ENCODE measurements at regions not wholly inside any gene's neighbourhood (a gene's known extent, or its start where the extent isn't known, plus 50 kb on each side); places are given as distances from the start of the nearest gene placed in this dataset.
A peak's percentile ranks its signal among the peaks of the same experiment; 100 is the strongest.

- Mint-ChIP-seq H3K27me3 (no peaks in the 10 kb centered on the region), H3K27ac (no peak overlapping the region), H3K4me3 (no peak overlapping the region)
Measured at GRCh38 chr12:5293773-5294172, 138.1 kb upstream of the NTF3 start.

GRCh38 chr12:5294274-5295070, 137.4 kb upstream of the NTF3 start:
- H3K27ac Mint-ChIP-seq = no peak overlapping the region
- intact Hi-C loops (cut with micrococcal nuclease) = no loop called here
- no peaks in the 10 kb centered on the region for H3K36me3 Mint-ChIP-seq (ENCODE audit: low read depth)
- no peak for DNase-seq
- no peak overlapping the region for H3K4me3 Mint-ChIP-seq
- H3K27me3 Mint-ChIP-seq = no peaks in the 10 kb centered on the region
- H3K9me3 Mint-ChIP-seq = no peaks in the 10 kb centered on the region
- no peaks in the 10 kb centered on the region for H3K4me1 Mint-ChIP-seq

More at GRCh38 chr12:5293773-5294172, 138.1 kb upstream of the NTF3 start:
- DNase-seq = no peak
- intact Hi-C loops (cut with micrococcal nuclease) = no loop called here
- Mint-ChIP-seq H3K4me1 (no peaks in the 10 kb centered on the region), H3K36me3 (ENCODE audit: low read depth) (no peaks in the 10 kb centered on the region), H3K9me3 (no peaks in the 10 kb centered on the region)

- intact Hi-C loops (cut with micrococcal nuclease) = no loop called here
- no peak overlapping the region for H3K27ac Mint-ChIP-seq
- no peaks in the 10 kb centered on the region for H3K27me3 Mint-ChIP-seq
- no peak for DNase-seq
- H3K4me3 Mint-ChIP-seq = no peak overlapping the region
- H3K4me1 Mint-ChIP-seq = no peaks in the 10 kb centered on the region
- H3K9me3 Mint-ChIP-seq = no peaks in the 10 kb centered on the region
- no peaks in the 10 kb centered on the region for H3K36me3 Mint-ChIP-seq (ENCODE audit: low read depth)
Measured at GRCh38 chr12:5295151-5295550, 136.8 kb upstream of the NTF3 start.

- H3K4me1 Mint-ChIP-seq = no peaks in the 10 kb centered on the region
- intact Hi-C loops (cut with micrococcal nuclease) = no loop called here
- no peak overlapping the region for H3K27ac Mint-ChIP-seq
- H3K36me3 Mint-ChIP-seq (ENCODE audit: low read depth) = no peaks in the 10 kb centered on the region
- no peaks in the 10 kb centered on the region for H3K27me3 Mint-ChIP-seq
- no peaks in the 10 kb centered on the region for H3K9me3 Mint-ChIP-seq
- H3K4me3 Mint-ChIP-seq = no peak overlapping the region
- peak; percentile 7 for DNase-seq
Measured at GRCh38 chr12:5295996-5296395, 135.9 kb upstream of the NTF3 start.

GRCh38 chr12:5301539-5301938, 130.4 kb upstream of the NTF3 start:
- Mint-ChIP-seq H3K36me3 (ENCODE audit: low read depth) (no peaks in the 10 kb centered on the region), H3K27me3 (peaks cover 2% of the 10 kb centered on the region), H3K27ac (no peak overlapping the region), H3K4me1 (no peaks in the 10 kb centered on the region), H3K9me3 (no peaks in the 10 kb centered on the region), H3K4me3 (no peak overlapping the region)
- DNase-seq = peak; percentile 17
- intact Hi-C loops (cut with micrococcal nuclease) = no loop called here

GRCh38 chr12:5305425-5305824, 126.5 kb upstream of the NTF3 start:
- Mint-ChIP-seq H3K36me3 (ENCODE audit: low read depth) (no peaks in the 10 kb centered on the region), H3K27ac (no peak overlapping the region), H3K4me3 (no peak overlapping the region), H3K9me3 (no peaks in the 10 kb centered on the region), H3K4me1 (no peaks in the 10 kb centered on the region), H3K27me3 (peaks cover 2% of the 10 kb centered on the region)
- intact Hi-C loops (cut with micrococcal nuclease) = no loop called here
- DNase-seq = no peak

GRCh38 chr12:5305886-5306545, 125.9 kb upstream of the NTF3 start:
- no peaks in the 10 kb centered on the region for H3K36me3 Mint-ChIP-seq (ENCODE audit: low read depth)
- intact Hi-C loops (cut with micrococcal nuclease) = no loop called here
- peaks cover 2% of the 10 kb centered on the region for H3K27me3 Mint-ChIP-seq
- H3K27ac Mint-ChIP-seq = no peak overlapping the region
- no peak overlapping the region for H3K4me3 Mint-ChIP-seq
- no peak for DNase-seq
- no peaks in the 10 kb centered on the region for H3K4me1 Mint-ChIP-seq
- no peaks in the 10 kb centered on the region for H3K9me3 Mint-ChIP-seq

GRCh38 chr12:5307065-5307464, 124.8 kb upstream of the NTF3 start:
- intact Hi-C loops (cut with micrococcal nuclease) = no loop called here
- no peaks in the 10 kb centered on the region for H3K9me3 Mint-ChIP-seq
- H3K4me1 Mint-ChIP-seq = no peaks in the 10 kb centered on the region
- DNase-seq = peak; percentile 1
- H3K27ac Mint-ChIP-seq = no peak overlapping the region
- no peak overlapping the region for H3K4me3 Mint-ChIP-seq
- H3K27me3 Mint-ChIP-seq = peaks cover 2% of the 10 kb centered on the region
- H3K36me3 Mint-ChIP-seq (ENCODE audit: low read depth) = no peaks in the 10 kb centered on the region

GRCh38 chr12:5308216-5308615, 123.7 kb upstream of the NTF3 start:
- DNase-seq = no peak
- H3K27me3 Mint-ChIP-seq = no peaks in the 10 kb centered on the region
- intact Hi-C loops (cut with micrococcal nuclease) = no loop called here
- H3K36me3 Mint-ChIP-seq (ENCODE audit: low read depth) = no peaks in the 10 kb centered on the region
- H3K4me1 Mint-ChIP-seq = no peaks in the 10 kb centered on the region
- H3K27ac Mint-ChIP-seq = no peak overlapping the region
- H3K4me3 Mint-ChIP-seq = no peak overlapping the region
- no peaks in the 10 kb centered on the region for H3K9me3 Mint-ChIP-seq

- DNase-seq = peak; percentile 20
- Mint-ChIP-seq H3K27ac (no peak overlapping the region), H3K4me3 (no peak overlapping the region), H3K36me3 (ENCODE audit: low read depth) (no peaks in the 10 kb centered on the region), H3K27me3 (no peaks in the 10 kb centered on the region), H3K9me3 (no peaks in the 10 kb centered on the region), H3K4me1 (no peaks in the 10 kb centered on the region)
- intact Hi-C loops (cut with micrococcal nuclease) = no loop called here
Measured at GRCh38 chr12:5308996-5309395, 122.9 kb upstream of the NTF3 start.

- H3K27me3 Mint-ChIP-seq = no peaks in the 10 kb centered on the region
- intact Hi-C loops (cut with micrococcal nuclease) = no loop called here
- H3K4me1 Mint-ChIP-seq = no peaks in the 10 kb centered on the region
- H3K27ac Mint-ChIP-seq = no peak overlapping the region
- H3K4me3 Mint-ChIP-seq = no peak overlapping the region
- no peaks in the 10 kb centered on the region for H3K36me3 Mint-ChIP-seq (ENCODE audit: low read depth)
- no peaks in the 10 kb centered on the region for H3K9me3 Mint-ChIP-seq
- DNase-seq = peak; percentile 12
Measured at GRCh38 chr12:5309654-5310053, 122.3 kb upstream of the NTF3 start.

GRCh38 chr12:5310151-5310550, 121.8 kb upstream of the NTF3 start:
- no peaks in the 10 kb centered on the region for H3K4me1 Mint-ChIP-seq
- H3K36me3 Mint-ChIP-seq (ENCODE audit: low read depth) = no peaks in the 10 kb centered on the region
- no peaks in the 10 kb centered on the region for H3K27me3 Mint-ChIP-seq
- intact Hi-C loops (cut with micrococcal nuclease) = no loop called here
- no peak for DNase-seq
- no peak overlapping the region for H3K27ac Mint-ChIP-seq
- no peaks in the 10 kb centered on the region for H3K9me3 Mint-ChIP-seq
- H3K4me3 Mint-ChIP-seq = no peak overlapping the region

GRCh38 chr12:5317556-5317955, 114.4 kb upstream of the NTF3 start:
- H3K27ac Mint-ChIP-seq = no peak overlapping the region
- intact Hi-C loops (cut with micrococcal nuclease) = no loop called here

GRCh38 chr12:5318874-5319273, 113.0 kb upstream of the NTF3 start:
- H3K9me3 Mint-ChIP-seq = no peaks in the 10 kb centered on the region
- intact Hi-C loops (cut with micrococcal nuclease) = no loop called here
- H3K27me3 Mint-ChIP-seq = peaks cover 5% of the 10 kb centered on the region
- H3K4me1 Mint-ChIP-seq = no peaks in the 10 kb centered on the region
- no peaks in the 10 kb centered on the region for H3K36me3 Mint-ChIP-seq (ENCODE audit: low read depth)
- H3K27ac Mint-ChIP-seq = no peak overlapping the region
- no peak overlapping the region for H3K4me3 Mint-ChIP-seq
- no peak for DNase-seq

More at GRCh38 chr12:5317556-5317955, 114.4 kb upstream of the NTF3 start:
- Mint-ChIP-seq H3K36me3 (ENCODE audit: low read depth) (no peaks in the 10 kb centered on the region), H3K4me3 (no peak overlapping the region), H3K4me1 (no peaks in the 10 kb centered on the region), H3K9me3 (no peaks in the 10 kb centered on the region), H3K27me3 (peaks cover 5% of the 10 kb centered on the region)
- no peak for DNase-seq

Data from activated CD4-positive, alpha-beta T cell treated with anti-CD3 and anti-CD28 coated beads, Interleukin-2, amount 10 ng/mL, durations not matched to agents 24 days and 14 days (primary cell).